OCI-M2 (cell line): ENCODE measurements at regions not wholly inside any gene's neighbourhood (a gene's known extent, or its start where the extent isn't known, plus 50 kb on each side); places are given as distances from the start of the nearest gene placed in this dataset.

Experiments
- DNase-seq: peaks from one replicate; lab custom pipeline; 2025; ENCODE audit not compliant: unreplicated experiment; lab: John Stamatoyannopoulos, UW

DNA sequence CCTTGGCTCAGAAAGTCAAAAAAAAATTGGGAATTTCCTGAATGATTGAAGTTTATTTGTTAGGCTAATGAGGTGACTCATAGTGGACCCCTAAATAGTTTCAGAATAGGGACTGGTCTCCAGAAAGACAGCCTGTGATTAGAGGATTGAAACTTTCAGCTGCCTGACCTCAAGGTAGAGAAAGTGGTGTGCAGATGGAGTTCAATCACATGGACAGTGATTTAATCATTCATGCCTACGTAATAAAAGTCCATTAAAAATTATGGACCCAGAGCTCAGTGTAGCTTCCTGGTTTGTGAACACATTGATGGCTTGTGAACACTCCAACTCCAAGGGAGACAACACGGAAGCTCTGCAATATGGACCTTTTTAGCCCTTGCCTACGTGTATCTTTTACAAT, 533.2 kb upstream of the PCDH9 start:
- DNase-seq = no peak

DNA sequence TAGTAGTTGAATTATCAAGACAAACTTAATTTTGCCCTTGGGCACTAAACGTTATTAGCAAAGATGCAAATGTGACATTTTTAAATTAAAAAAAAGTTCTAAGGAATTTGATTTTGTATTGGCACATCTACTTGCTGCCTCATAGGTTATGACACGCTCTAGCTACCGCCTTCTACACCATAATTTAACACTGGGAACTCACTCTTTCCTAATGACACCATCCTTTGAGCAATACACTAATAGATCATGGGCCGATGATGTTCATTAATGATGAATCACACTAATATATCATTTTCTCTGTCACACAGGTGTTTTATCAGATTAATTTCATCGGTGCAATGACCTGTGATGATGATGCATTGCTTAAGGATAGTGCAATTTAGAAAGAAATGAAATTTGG, 528.8 kb upstream of the PCDH9 start:
- no peak for DNase-seq

DNA sequence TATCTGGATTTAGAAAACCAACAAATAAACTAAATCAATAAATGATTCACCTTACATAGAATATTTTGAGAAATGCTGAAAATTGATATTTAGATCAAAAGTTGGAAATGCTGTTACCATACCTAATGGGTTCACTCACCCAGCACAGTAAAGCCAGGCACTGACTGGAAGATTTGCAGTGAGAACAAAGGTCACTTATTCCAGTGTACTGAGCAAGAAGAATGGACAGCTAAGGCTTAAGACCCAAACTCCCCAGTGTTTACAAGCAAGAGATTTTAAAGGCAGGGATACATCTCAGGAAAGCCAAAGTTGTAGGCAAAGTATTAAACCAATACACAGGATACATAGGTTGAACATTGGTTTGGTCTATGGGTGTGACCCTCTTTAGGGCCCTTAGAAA, 523.9 kb upstream of the PCDH9 start:
- DNase-seq = no peak

DNA sequence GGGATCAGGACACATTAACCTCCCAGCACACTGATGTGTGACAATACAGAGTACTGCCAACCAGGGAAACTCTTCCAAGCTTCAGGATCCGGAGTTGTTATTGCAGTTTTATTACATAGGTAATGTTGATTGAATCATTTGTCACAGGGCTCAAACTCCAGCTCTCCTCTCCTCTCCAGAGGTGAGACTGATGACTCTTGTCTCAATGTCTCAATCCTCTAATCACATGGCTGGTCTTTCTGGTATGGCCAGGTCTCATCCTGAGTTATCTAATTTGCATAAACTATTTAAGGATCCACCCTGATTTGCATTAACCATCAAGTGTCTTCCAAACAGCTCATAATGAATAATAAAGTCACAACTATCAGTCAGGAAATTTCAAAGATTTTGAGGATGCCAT, 522.6 kb upstream of the PCDH9 start:
- no peak for DNase-seq

DNA sequence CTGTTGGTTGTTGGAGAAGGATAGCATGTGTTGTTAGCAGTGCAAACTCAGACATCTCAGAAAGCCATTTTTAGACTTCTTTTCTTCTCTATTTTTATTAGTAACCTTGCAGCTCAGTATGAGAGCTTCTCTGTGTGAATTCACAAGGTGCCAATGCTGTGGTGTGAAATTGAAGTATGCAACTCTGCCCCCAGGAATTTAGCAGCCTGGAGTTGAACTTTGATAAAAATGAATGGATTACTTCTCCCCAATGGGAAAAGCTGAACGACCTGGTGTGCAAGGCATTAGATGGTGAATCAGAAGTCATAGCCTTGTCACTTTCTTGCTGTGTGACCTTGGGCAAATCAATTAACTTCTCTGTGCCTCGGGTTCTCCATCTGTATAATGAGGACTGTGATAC, 512.3 kb upstream of the PCDH9 start:
- no peak for DNase-seq

DNA sequence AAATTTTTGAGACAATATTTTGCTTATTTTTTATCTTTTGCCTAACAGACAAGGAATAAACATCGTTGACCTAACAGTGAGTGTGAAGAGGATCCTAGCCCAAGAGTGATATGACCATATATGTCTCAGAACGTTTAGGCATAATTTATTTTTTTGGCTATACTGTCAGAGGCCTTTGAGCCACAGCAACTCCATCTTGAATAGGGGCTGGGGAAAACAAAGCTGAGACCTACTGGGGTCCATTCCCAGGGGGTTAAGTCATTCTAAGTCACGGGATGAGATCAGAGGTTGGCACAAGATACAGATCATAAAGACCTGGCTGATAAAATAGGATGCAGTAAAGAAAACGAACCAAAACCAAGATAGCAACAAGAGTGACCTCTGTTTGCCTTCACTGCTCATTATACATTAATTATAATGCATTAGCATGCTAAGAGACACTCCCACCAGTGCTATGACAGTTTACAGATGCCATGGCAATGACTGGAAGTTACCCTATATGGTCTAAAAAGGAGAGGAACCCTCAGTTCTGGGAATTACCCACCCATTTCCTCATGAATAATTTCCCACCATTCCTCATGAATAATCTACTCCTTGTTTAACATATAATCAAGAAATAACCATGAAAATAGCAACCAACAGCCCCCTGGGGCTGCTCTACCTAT, 510.9 kb upstream of the PCDH9 start:
- DNase-seq = no peak

DNA sequence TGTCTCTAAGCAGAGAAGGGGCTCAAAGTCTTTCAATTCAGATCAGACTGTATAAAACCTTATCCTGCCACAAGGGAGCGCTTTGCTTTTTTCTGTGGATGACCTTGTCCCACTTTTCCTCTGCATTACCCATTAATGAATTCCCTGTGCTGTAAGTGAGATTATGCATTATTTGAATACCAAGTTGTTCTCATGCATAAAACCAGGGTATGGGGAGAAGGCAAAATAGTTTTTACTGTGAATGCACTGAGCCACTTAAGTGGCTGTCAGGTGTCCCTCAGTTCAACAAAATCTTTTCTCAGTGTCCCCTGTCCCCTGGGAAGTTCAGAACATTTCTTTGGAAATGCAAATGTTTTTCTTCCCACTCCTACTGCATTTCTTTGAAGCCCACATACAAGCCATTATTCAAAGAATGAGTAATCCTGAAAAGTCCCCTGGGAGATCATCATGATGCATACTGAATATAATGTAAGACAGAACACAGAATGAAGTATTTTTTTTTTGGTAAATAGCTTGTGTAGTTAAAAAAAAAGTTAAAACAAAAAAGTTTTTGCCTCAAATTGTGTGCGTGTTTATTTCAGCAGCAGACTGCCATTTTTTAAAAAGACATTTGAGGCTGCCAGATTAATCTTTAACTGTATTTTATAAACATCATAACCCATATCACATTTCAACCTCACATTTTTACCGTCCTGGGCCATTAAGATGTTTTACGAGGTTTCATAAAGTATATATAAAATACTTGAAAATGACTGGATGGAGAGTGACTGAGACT, 506.7 kb upstream of the PCDH9 start:
- DNase-seq = no peak

DNA sequence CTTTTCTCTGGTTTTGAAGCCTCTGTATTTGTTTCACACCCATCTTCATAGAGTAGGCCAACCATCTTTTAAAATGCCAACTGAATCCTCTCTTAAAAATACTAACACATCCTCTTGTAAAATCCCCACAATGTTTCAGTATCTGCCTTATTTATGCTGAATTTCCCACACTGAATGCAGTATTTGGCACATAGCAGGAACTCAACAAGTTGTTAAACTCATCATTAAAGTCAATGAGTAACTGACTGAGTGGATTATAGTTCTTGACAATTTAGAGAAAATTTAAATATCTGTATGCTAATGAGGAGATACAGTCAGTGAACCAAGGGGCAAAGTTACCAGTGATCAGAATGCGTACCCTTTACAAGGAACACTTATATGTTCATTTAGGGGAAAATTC, 505.5 kb upstream of the PCDH9 start:
- DNase-seq = no peak

DNA sequence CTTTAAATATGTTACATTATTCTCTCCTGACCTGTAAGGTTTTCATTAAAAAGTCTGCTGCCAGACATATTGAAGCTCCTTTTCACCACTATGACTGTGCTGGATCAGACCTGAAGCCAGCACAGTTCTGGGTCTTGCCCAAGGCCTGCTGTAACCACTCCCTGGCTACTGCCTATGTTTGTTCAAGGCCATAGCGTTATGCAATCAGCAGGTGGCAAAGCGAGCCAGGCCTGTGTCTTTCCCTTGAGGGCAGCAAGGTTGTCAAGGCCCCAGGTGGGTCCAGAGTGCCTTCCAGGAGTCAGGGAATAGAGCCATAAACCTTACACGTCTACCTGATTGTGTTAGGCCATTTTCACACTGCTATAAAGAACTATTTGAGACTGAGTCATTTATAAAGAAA, 496.8 kb upstream of the PCDH9 start:
- DNase-seq = no peak

DNA sequence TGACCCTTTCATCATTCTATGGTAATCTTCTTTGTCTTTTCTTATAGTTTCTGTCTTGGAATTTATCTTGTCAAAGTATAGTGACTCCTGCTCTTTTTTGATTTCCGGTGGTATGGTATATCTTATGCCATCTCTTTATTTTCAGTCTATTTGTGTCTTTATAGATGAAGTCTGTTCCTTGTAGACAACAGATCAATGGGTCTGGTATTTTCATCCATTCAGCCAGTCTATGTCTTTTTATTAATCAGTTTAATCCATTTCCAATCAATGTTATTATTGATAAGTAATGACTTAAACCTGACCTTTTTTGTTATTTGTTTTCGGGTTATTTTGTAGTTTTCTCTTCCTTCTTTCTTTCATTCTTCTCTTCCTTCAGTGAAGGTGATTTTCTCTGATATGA, 495.9 kb upstream of the PCDH9 start:
- DNase-seq = no peak

DNA sequence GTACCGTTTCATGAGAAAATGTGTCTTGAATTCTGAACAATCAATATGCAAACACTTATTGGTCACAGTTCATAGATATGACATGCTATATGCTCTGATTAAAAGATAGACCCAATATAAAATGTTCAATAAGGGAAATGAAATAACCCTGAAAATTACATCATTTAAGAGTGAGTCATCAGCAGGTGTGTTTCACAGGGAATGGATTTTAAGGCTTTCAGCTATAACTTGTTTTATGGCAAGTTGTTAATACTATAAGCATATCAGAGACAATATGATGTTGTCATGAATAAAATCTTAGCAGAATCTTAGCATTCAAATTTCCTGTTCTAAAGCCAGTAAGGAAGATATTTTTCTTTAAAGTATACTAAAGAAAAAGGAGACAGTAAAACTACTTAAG, 483.4 kb upstream of the PCDH9 start:
- DNase-seq = no peak

DNA sequence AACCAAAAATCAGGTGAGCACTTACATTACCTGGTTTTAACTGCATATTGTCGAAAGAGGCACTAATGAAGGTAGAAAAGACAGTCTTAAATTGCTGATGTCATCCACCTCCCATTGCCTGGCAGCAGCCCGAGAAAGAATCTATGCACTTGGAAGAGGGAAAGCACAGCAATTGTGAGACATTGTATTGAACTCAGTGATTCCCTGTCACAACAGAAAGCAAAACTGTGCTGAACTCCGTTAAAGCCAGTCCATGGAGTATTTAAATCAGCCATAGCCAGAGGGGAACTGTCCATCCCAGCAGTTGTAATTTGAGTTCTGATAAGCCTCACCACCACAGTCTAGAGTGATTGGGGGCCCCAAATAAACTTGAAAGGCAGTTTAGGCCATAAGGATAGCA, 466.6 kb upstream of the PCDH9 start:
- no peak for DNase-seq

DNA sequence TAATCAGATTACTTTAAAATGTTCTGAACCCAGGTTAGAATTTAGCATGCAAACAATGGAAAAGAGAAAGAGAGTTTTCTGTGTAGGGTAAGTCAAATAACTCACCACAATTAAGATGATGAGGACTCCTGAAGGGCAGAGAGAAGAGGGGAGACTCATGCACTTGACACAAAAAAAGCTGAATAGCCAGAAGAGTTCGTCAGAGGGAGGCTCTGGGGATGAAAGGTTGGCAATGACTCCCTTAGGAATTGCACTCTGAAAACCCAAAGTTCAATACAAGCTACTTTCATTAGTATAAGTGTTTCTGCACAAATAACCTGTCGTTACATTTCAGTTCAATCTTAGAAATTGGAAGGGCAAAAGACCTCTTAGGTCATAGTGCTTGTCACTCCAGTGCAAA, 434.4 kb upstream of the PCDH9 start:
- no peak for DNase-seq

DNA sequence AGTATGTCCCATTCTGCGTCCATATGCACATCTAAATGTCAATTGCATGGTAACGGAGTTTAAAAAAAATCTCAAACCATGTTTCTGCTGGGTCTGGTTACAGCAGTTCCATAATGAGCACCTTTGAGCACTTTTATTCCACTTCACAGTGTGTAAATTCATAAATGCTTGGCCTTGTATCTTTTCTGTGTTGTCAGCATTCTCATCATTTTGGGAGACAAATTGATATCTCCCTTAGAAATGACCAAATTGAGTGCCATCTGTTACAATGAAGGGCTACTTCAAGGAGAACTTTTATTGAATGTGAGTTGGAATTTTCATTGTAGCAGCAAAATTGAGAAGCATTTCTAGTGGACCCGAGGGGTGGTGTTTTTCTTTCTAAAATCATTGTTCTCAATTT, 432.9 kb upstream of the PCDH9 start:
- no peak for DNase-seq

DNA sequence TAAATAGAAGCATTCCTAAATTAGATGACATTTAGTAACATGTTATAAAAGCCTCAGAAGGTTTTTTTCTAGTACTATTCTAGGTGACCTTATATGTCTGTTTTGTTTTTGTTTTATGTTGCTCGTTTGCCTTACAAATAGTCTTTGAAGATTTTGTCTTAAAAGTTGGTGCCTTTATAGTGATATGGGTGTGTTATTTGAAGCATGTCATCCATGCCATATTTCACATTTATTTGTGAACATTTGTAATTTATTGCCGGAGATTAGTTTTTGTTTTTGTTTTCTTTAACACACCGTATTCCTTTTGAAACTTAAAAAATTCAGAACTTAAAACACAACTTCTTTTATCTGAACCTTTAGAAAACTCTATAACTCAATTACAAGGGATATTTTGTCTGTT, 422.8 kb upstream of the PCDH9 start:
- DNase-seq = no peak

DNA sequence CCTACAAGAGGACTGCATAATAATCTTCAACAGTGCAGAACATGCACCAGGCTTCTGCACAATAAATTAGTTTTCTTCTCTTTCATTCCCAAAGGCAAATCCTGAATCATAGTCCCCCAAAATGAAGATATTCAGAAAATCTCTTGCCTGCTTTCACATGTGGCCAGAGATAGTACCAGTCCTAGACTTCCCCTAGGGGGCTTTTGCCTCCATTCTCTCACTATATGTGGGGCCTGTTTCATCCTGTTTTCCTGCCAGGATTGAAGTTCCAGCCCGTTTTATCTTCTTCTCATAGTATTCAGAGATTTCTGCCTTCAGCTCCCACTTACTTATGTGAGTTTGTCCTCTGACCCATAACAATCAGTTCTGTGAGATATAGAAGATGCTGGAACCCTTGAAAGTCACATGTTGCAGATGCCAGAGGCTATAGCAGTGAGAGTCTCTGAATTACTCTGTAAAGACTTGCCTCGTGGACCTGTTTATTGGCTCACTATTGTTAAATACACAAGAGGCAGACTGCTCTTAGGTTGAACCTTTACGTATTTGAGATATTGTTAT, 421.9 kb upstream of the PCDH9 start:
- DNase-seq = no peak

DNA sequence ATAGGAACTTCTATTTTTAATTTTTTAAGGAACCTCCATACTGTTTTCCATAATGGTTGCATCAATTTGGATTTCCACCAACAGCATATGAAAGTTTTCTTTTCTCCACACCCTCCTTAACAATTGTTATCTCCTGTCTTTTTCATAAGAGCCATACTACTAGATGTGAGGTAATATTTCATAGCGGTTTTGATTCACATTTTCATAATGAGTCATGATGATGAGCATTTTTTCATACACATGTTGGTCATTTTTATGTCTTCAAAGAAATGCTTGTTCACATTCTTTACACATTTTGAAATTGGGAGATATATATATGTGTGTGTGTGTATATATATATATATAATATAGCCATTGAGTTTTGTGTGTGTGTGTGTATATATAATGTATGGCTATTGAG, 420.3 kb upstream of the PCDH9 start:
- DNase-seq = no peak

DNA sequence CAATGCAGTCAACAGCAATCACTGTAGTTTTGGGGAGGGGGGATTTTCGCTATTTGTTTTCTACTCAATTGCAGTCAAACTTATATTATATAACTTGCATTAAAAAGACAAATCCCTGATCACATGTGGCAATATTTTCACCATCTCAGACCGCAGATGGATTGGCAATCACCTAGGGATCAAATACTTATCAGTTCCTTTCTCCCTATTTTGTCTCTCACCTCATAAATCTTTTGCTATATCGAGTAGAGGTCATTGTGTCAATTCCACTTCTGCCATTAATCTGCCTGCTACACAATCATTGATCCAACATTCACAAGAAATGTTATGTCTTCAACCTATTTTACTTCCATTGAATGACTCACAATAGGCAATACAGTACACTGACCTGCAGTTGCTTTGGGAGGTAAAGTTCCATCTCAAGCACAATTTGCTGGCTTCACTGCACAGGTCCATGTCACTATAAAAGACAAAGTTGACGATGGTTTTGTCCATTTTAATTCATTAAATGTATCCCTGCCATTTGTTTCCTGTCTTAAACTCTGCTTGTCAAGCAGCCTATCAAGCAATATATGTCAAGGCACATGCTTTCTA, 415.8 kb upstream of the PCDH9 start:
- no peak for DNase-seq

DNA sequence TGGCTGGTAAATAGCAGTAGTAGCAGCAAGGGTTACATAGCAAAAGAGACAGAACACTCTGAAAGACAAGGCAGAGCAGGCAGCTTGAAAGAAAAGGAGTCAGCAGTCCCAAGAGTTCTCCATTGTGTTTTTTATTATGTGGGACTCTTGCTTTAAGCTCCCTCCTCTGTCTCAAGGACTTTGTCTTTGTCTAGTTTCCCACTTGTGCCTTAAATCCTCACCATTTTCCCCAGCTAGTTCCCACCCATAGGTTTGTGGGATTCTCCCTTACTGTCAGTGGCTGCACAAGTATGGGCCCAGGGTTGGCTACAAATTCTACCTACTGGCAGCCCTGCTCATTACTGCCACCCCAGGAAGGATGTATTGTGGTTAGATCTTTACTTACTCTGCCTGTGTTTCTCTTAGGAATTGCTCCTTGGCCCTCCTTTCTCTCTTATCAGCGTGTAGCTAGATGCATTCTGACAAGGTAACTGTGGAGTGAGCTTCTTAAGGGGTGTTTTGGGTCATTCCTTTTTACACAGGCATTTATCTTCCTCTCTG, 413.4 kb upstream of the PCDH9 start:
- no peak for DNase-seq

DNA sequence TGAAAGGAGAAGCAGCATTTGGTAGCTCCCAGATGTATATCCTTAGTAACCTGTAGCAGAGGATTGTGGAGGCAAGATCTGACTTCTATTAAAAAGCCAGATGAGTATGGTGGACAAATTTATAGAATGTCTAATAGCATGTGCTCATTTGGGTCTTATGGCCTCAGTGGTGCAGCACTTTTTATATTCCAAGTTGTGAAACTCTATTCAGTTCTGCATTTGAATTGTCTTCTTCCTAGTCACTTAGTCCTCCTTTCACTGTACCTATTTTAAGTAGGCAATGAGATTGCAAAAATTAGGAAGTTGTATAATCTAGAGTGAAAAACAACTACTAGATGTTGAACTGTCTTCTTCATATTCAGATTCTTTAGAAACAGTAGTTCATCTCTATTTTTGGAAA, 412.5 kb upstream of the PCDH9 start:
- no peak for DNase-seq

DNA sequence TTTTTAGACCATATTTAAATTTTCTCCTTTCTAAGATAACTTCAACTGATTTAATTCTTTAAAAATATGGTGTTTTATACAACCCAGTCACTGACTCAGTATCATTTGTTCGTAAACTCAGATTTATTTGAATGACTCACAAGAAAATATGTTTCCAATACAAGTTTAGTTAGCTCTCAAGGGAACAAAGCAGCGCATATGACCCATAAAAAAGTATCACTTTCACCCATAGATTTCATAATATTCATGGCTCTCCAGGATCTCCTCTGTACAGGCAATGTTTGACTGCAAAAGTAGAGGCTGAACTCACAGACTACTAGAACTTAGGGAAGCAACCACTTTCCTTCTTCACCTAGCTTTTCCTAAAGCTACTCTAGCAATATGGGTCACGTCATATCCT, 405.6 kb upstream of the PCDH9 start:
- no peak for DNase-seq

DNA sequence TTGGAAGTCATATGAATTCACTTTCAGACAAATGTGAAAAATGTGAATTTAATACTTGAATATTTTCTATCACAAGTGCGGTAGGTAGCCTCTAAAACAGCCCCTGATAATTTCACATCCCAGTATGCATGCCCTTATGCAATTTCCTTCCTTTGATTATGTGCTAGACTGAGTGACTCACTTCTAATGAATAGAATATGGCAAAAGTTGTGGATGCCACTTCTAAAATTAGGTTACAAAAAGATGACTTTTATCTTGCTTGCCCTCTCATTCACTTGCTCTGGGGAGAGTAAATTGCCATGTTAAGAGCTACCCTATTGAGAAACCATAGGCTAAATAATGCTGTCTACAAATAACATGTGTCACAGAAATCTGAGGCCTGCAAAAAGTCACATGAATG, 402.5 kb upstream of the PCDH9 start:
- no peak for DNase-seq
